GM19328 (cell line): ENCODE measurements at regions not wholly inside any gene's neighbourhood (a gene's known extent, or its start where the extent isn't known, plus 50 kb on each side); places are given as distances from the start of the nearest gene placed in this dataset.

Experiments
- ATAC-seq: cut with Tn5 transposase; IDR thresholded peaks from one replicate; pipeline ENCODE4 v1.9.1; 2021; ENCODE audit warnings: mild to moderate bottlenecking, moderate library complexity; ENCODE audit not compliant: unreplicated experiment

DNA sequence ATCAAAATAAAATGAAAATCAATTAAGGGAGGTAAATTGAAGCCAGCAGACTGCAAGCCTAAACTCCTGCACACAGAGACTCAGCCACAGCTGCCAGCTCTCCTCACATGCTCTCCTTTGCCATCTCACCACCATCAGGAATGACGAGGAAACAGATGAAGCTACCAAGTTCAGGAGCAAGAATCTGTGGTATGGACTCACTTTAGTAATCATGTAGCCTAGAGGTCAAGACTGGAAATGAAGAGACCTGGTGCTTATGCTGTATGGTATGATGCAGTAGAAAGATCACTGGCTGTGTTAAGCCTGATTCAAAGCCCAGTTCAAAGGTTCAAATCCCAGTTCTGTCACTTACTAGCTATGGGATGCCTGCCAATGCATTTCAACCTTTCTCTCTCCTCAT, 78.9 kb upstream of the CAMK1G start:
- no peak for ATAC-seq

DNA sequence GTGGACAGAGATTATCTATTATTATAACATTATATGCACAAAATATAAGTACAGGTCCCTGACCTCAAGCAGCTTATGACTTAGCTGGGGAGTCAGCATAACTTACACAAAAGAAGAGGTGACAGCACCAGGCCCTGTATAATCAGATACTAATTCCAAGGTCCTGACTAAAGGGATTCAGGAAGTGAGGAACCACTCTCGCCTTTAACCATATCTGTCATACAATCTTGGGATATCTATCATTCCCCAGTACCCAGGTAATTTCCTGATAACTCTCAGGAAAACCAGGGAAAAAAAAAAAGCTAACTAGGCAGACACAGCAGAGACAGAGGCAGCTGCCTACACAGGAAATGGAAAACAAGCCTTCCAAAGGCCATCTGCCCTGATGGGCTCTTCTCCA, 78.5 kb upstream of the CAMK1G start:
- no peak for ATAC-seq

DNA sequence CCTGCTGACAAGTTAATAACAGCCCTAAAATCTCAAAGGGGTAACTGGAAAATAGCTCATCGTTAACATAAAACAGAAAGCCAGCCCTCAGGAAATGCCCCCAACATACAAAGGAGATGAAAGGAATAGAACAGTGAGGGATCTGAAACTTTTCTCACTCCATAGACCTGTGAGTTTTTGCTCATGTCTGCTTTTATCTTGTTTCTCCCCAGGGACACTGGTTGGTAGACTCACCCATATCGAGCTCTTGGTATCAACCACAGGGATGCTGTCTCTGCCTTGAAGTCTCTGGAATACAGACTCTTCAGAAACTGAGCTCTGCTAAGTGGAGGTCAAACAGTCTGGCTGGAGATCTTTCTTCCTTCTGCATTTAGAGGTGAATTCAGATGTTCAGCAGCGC, 77.4 kb upstream of the CAMK1G start:
- no peak for ATAC-seq

DNA sequence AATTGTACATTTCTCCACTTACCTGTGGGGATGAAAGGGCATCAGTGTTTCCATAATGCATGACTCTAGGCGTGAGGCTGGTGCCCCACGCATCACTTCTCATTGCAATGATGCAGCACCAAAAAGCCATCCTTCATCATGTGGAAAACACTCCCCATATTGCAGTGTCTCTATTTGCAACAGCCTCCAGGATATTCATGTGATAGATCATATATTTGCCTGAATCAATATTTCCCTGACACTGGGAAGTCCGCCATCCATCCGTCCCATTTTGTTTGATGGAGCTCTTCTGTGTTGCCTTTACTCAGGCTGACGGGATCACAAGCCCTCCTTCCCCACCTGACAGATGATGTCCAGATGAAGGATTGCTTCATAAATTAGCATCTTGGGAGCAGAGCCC, 74.5 kb upstream of the CAMK1G start:
- no peak for ATAC-seq

DNA sequence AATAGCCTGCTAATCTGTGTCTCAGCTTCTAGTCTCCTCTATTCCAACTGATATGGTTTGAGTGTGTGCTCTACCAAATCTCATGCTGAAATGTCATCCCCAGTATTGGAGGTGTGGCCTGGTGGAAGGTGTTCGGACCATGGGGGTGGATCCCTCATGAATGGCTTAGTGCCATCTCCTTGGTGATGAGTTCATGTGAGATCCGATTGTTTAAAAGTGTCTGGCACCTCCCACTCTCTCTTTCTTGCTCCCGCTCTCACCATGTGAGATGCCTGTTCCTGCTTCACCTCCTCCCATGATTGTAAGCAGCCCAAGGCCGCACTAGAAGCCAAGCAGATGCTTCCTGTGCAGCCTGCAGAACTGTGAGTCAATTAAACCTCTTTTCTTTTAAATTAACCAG, 73.5 kb upstream of the CAMK1G start:
- no peak for ATAC-seq

DNA sequence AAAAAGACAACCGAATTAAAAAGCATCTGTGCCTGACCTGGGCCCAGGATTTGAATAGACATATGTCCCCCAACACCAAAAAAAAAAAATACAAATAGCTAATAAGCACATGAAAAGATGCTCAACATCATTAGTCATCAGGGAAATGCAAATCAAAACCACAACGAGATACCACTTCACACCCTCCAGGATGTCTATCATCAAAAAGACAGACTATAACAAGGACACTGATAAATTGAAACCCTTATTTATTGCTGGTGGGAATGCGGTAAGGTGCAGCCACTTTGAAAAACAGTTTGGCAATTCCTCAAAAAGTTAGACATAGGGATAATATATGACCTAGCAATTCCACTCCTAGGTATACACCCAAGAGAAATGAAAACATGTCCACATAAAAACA, 72.3 kb upstream of the CAMK1G start:
- no peak for ATAC-seq

DNA sequence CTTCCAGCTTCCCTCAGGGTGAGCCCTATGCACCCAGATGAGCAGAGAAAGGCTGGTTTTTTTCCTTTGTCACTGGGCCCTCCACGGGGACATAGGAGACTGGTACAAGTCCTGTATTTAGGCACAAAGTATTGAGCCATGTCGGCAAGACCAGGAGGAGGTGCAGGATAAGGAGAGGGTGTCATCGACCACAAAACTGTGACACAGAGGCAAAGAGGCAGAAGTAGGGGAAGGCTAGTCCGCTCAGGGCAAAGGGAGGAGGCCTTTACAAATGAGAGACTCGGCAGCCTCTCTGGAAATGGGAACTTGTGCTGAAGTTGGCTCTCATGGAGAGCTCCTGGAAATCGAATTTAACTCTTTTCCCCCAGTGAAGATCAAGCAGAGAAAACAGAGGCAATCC, 70.7 kb upstream of the CAMK1G start:
- ATAC-seq, result no peak

DNA sequence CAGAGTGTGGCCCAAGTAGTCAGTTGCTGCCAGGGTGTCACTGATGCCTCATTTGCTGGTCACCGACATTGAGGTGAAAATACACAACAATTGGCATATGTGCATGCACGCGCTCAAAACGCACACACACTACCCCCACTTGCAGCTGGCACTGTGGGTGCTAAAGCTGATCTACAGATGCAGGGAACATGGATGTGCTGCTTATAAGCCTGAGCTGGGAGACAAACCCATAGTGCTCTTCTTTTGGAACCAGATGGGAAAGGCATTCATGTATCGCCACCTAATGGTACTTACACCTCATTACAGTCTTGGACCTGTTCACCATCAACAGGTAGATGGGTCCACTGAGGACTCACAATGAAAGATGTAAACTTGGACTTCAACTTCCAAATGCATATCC, 70.3 kb upstream of the CAMK1G start:
- no peak for ATAC-seq

DNA sequence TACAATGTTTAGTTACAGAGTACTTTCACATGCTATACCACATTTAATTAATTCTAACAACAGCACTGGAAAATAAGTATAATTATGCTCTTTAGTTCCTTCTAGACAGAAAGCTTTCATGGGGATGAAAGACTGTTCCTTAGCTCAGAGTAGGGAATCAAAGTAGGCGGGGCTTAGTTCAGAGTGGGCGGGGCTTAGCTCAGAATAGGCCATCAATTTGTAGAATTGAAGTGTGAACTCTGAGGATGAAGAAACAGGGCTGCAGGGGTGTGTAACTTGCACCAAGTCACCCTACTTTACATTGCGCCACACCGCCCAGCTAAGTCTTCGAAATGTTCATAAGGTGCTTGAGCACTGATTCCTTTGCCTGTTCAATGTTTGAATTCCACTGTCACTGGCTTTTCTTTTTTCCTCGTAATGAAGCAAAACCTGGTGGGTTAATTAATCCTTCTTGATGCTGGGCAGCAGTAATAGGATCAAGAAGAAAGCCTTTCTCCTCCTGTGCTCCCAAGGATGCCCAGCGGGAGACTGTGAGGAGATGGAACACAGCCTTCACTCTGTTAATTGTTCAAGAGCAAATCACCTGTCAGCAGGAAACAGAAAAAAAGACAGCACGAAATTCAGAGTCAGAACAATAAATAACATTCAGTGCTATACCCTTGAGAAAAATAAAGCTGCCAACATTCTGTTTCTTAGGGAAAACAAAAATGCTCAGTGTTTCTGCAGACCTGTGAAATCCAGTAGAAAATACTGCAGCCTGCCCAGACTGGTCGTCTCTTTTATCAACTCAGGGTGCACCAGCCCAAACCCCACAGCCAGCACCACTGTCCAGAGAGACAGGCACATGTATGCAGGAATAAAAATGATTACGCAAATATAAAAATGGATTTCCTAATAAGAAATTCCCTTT, 66.5 kb upstream of the CAMK1G start:
- ATAC-seq, result no peak

DNA sequence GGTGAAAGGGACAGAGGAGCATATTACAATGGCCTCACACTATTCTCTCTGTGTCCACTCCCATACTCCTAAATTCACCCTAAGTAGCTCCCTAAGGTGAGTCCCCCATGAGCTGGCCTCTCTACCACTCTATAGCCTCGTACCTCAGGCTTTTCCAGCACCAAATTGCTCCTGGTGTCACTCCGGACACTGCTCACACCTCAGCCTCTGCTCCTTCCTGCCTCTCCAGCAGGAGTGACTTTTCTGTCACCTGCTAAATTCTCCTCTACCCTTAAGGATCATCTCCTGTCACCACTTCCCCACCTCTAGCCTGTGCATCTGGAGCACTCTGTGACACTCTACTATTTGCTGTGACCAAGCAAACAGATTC, 65.8 kb upstream of the CAMK1G start:
- ATAC-seq, result no peak

DNA sequence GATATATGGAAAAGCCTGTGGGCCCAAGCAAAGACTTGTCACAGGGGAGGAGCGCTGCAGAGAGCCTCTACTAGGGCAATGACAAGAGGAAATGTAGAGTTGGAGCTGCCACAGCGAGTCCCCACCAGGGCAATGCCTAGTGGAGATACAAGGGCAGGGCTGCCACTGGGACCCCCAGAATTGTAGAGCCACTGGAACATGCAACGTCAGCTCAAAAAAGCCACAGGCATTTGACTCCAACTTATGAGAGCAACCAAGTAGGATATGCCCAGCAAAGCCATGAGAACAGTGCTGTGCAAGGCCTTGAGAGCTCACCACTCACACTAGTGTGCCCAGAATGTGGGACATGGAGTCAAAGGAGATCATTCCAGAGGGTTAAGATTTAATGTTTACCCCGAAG, 63.7 kb upstream of the CAMK1G start:
- ATAC-seq, result no peak

DNA sequence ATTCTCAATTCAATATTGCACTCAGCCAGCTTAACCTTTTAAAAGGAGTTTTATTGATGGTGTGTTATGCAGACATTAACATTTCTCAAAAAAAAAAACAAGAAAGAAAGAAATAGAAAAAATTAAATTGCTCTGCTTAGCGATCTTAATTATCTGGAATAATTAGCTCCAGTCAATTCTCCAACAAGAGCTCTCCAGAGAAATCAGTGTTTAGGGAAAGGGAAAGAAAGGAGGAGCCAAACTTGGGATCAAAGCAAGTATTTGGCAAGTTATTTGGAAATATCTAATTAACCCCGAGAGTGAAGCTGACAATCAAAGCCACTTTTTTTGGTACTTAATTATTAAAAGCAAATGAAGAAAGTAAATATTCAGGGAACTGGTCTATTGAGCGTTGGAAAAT, 60.7 kb upstream of the CAMK1G start:
- ATAC-seq, result no peak

DNA sequence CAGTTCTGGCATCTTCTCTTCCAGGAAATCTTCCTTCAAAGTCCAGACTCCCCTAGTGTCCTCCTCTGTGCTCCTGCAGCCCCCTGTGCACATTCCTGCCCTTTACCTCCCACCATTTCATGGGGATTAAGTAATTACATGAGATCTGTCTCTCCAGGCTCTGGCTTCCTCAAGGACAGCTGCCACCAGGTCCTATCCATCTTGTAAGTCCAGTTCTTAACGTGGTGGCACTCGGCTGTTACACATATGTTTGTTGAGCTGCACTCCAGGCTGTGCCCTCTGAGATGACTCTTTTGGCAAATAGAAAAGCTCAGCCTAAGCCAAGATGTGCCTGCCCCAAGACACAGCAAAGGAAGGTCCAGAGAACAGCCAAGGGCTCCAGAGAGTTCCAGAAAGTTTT, 57.4 kb upstream of the CAMK1G start:
- no peak for ATAC-seq

DNA sequence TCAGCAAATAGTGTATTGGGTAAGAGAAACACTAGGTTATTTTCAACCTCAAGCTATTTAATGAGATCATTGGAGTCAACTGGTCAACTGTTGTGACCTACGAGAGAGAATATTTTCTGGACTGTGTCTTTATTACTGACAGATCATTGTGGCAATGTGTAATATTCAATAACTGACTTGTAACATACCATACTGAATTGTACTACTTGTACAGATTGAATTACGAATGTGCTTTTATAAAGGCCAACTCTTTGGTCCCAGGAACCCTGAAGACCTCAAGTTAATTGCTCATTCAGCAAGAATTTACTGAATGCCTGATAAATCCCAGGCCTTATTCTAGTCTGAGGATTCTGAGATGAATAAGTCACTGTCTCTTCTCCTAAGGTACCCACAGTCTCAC, 56.1 kb upstream of the CAMK1G start:
- ATAC-seq, result no peak

DNA sequence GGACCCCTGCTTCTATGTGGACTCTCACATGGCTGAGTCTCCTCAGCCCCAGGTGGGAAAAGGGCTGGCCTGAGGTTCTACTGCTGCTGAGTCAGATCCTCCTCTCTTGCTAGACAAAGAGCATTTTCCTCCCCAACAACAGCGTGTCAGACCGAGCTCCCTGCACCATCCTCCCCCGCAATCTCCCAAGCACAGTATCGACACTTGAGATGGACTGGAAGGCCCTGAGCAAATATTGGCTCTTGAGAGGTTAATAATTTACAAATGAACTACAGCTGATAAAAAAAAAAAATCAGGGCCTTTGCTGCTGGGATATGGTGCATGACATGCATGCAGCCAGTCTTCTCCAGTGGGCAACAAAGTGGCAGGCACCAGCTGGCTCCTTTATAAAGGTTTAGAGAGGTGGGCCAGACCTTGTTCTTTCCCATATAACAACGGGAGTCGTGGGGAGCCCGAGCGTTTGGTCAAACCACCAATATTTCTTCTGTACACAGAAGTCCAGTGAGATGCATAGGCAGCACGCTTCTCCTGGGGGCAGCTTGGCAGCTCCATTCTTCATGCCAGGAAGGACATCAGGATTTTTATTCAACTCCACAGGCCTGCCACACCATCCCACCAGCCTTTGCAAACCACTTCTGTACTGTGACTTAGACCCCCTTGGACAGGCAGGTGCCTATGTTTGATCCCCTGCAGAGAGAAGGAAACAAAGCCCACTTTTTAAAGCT, 55.4 kb upstream of the CAMK1G start:
- no peak for ATAC-seq

DNA sequence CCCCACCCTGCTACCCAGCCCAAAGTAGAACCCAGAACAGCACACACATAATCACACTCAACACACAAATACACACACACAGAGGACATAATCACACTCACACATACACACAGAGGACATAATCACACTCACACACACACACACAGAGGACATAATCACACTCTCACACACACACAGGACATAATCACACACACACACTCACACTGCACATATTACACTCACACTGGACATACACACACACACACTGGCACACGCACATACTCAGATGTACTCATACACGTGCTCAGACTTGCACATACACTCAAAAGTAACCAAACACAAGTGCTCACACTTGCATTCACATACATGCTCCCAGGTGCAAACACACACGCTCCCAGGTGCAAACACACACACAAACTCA, 54.3 kb upstream of the CAMK1G start:
- no peak for ATAC-seq

DNA sequence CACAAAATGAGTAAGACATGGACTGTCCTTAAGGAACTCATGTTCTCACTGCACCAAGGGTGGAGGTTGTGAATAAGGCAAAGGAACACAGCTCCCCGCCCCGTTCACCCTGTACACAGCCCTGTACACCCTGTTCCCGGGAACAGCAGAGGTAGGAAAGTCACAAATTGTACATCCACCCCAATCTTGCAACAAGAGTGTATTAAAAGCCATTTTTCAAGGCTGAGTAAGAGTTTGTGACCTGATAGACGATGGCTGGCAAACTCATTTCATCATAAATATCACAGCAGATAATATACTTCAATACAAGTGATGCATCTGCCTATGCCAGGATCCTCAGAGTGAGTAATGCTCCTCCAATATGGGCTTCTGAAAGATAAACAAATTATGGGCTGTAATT, 52.5 kb upstream of the CAMK1G start:
- no peak for ATAC-seq

DNA sequence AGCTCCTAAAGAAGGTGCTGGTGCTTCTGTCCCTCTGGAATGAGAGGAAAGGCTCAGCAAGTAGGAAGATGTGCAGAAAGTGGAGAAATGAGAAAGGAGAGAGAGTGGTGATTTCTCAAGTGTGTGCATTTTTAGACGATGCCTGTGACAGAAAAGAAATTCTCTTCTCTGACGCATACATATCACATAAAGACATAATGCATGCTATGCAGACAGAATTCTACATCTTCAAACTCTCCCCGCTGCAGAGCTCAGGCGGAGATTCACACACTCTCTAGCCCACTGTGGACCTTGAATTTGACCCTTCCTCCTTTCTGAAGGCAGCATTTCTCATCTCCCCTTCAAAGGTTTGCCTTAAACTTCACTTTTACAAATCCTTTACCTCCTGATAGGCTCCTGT, 52.0 kb upstream of the CAMK1G start:
- ATAC-seq, result no peak
